ENCODE measurements at regions not wholly inside any gene's neighbourhood (a gene's known extent, or its start where the extent isn't known, plus 50 kb on each side); places are given as distances from the start of the nearest gene placed in this dataset.

- CTCF ChIA-PET, result interaction anchor here (0.6 to 1.7 kb wide), 5 partner anchors 8 to 142 kb away, joined by 3 to 5 read pairs (median 4); no protein-coding TSS in a partner anchor
- H3K27me3 Mint-ChIP-seq (ENCODE audit: unreplicated experiment), result no peaks in the 10 kb centered on the region
- peaks cover 7% of the 10 kb centered on the region for H3K36me3 Mint-ChIP-seq (ENCODE audit: insufficient read depth, unreplicated experiment)
- BruUV-seq (replicated peaks), result no TSS peak
- H3K4me3 Mint-ChIP-seq (ENCODE audit: low read depth, unreplicated experiment), result peak overlapping the region; percentile 18
- H3K27ac Mint-ChIP-seq (ENCODE audit: unreplicated experiment), result peak overlapping the region; percentile 96
- DNase-seq, result peak; percentile 35
- H3K4me1 Mint-ChIP-seq (ENCODE audit: low read depth, unreplicated experiment), result peaks cover 23% of the 10 kb centered on the region
- intact Hi-C loops (cut with micrococcal nuclease; ENCODE audit: unreplicated experiment), result no loop called here
- no peaks in the 10 kb centered on the region for H3K9me3 Mint-ChIP-seq (ENCODE audit: low read depth, unreplicated experiment)
- TF ChIP-seq CTCF (IDR thresholded peaks at IDR 0.05; ENCODE audit: unreplicated experiment), result no peak
Observed at GRCh38 chr2:222805591-222806304, 55.1 kb upstream of the ACSL3 start.

- no peak for TF ChIP-seq CTCF (IDR thresholded peaks at IDR 0.05; ENCODE audit: unreplicated experiment)
- Mint-ChIP-seq H3K27ac (ENCODE audit: unreplicated experiment) (peak overlapping the region; percentile 96), H3K27me3 (ENCODE audit: unreplicated experiment) (no peaks in the 10 kb centered on the region), H3K9me3 (ENCODE audit: low read depth, unreplicated experiment) (no peaks in the 10 kb centered on the region), H3K4me1 (ENCODE audit: low read depth, unreplicated experiment) (peaks cover 23% of the 10 kb centered on the region), H3K4me3 (ENCODE audit: low read depth, unreplicated experiment) (peak overlapping the region; percentile 49), H3K36me3 (ENCODE audit: insufficient read depth, unreplicated experiment) (peaks cover 7% of the 10 kb centered on the region)
- BruUV-seq (replicated peaks), result no TSS peak
- CTCF ChIA-PET, result interaction anchor here (1.0 to 1.7 kb wide), 4 partner anchors 13 to 97 kb away, joined by 3 to 5 read pairs (median 4); no protein-coding TSS in a partner anchor
- DNase-seq, result no peak
- intact Hi-C loops (cut with micrococcal nuclease; ENCODE audit: unreplicated experiment), result no loop called here
Observed at GRCh38 chr2:222806526-222807137, 54.2 kb upstream of the ACSL3 start.

- CTCF ChIA-PET, result interaction anchor here (0.7 kb wide), 1 partner anchor 970 kb away, joined by 3 read pairs; no protein-coding TSS in a partner anchor
- no TSS peak for BruUV-seq (replicated peaks)
- intact Hi-C loops (cut with micrococcal nuclease; ENCODE audit: unreplicated experiment), result no loop called here
Observed at GRCh38 chr2:222807431-222807830, 53.4 kb upstream of the ACSL3 start.

GRCh38 chr2:222809582-222809981 lies 51.3 kb upstream of the ACSL3 start:
- peaks cover 7% of the 10 kb centered on the region for H3K36me3 Mint-ChIP-seq (ENCODE audit: insufficient read depth, unreplicated experiment)
- peaks cover 23% of the 10 kb centered on the region for H3K4me1 Mint-ChIP-seq (ENCODE audit: low read depth, unreplicated experiment)
- H3K27ac Mint-ChIP-seq (ENCODE audit: unreplicated experiment), result peak overlapping the region; percentile 4
- TF ChIP-seq CTCF (IDR thresholded peaks at IDR 0.05; ENCODE audit: unreplicated experiment), result no peak
- no TSS peak for BruUV-seq (replicated peaks)
- no peak for DNase-seq
- CTCF ChIA-PET, result no interaction called here
- H3K9me3 Mint-ChIP-seq (ENCODE audit: low read depth, unreplicated experiment), result no peaks in the 10 kb centered on the region
- intact Hi-C loops (cut with micrococcal nuclease; ENCODE audit: unreplicated experiment), result no loop called here
- H3K27me3 Mint-ChIP-seq (ENCODE audit: unreplicated experiment), result no peaks in the 10 kb centered on the region
- no peak overlapping the region for H3K4me3 Mint-ChIP-seq (ENCODE audit: low read depth, unreplicated experiment)

More at GRCh38 chr2:222807431-222807830, 53.4 kb upstream of the ACSL3 start:
- H3K36me3 Mint-ChIP-seq (ENCODE audit: insufficient read depth, unreplicated experiment), result peaks cover 7% of the 10 kb centered on the region
- H3K9me3 Mint-ChIP-seq (ENCODE audit: low read depth, unreplicated experiment), result no peaks in the 10 kb centered on the region
- H3K4me1 Mint-ChIP-seq (ENCODE audit: low read depth, unreplicated experiment), result peaks cover 23% of the 10 kb centered on the region
- peak overlapping the region; percentile 96 for H3K27ac Mint-ChIP-seq (ENCODE audit: unreplicated experiment)
- no peaks in the 10 kb centered on the region for H3K27me3 Mint-ChIP-seq (ENCODE audit: unreplicated experiment)
- no peak overlapping the region for H3K4me3 Mint-ChIP-seq (ENCODE audit: low read depth, unreplicated experiment)
- DNase-seq, result no peak
- TF ChIP-seq CTCF (IDR thresholded peaks at IDR 0.05; ENCODE audit: unreplicated experiment), result no peak
